MCF 10A (cell line): ENCODE measurements at regions not wholly inside any gene's neighbourhood (a gene's known extent, or its start where the extent isn't known, plus 50 kb on each side); places are given as distances from the start of the nearest gene placed in this dataset.
"Not testable (repeated sequence)": the region's sequence is repeated elsewhere in the genome, so short reads cannot be mapped to it uniquely, and the experiment has no call there.

Experiments
- BruUV-seq: library from RNA; stranded (reverse); fragments of 400-500 nt; replicated peaks from 2 replicates; lab custom pipeline; 2021; lab: Mats Ljungman, UMichigan
- CTCF ChIA-PET: fragments of 300-600 bp; sonication (Branson Sonifier 250); formaldehyde crosslinking; extraction: SDS; loops from one replicate; lab custom pipeline; 2021; ENCODE audit warnings: antibody characterized with exemption, inconsistent platforms; lab: Yijun Ruan, JAX
- POLR2A ChIA-PET: fragments of 300-600, 350-650 bp; sonication (Branson Sonifier 250); formaldehyde crosslinking; extraction: SDS; loops from one replicate; lab custom pipeline; 2020; ENCODE audit warnings: antibody characterized with exemption, inconsistent platforms; lab: Yijun Ruan, JAX
- DNase-seq: peaks from one replicate; pipeline ENCODE4 v3.0.0-alpha.2; 2018; ENCODE audit not compliant: unreplicated experiment
- H3K27ac Mint-ChIP-seq: one replicate; pipeline ENCODE4 v1.8.0; 2022; ENCODE audit warnings: mild to moderate bottlenecking, low read depth, mixed read lengths; ENCODE audit not compliant: unreplicated experiment
- H3K27me3 Mint-ChIP-seq: one replicate; pipeline ENCODE4 v1.8.0; 2022; ENCODE audit warnings: mixed read lengths; ENCODE audit not compliant: insufficient read depth, unreplicated experiment
- H3K36me3 Mint-ChIP-seq: one replicate; pipeline ENCODE4 v1.8.0; 2022; ENCODE audit warnings: mild to moderate bottlenecking, moderate library complexity, mixed read lengths; ENCODE audit not compliant: insufficient read depth, unreplicated experiment
- H3K4me1 Mint-ChIP-seq: one replicate; pipeline ENCODE4 v1.8.0; 2022; ENCODE audit warnings: mixed read lengths; ENCODE audit not compliant: insufficient read depth, unreplicated experiment
- H3K4me3 Mint-ChIP-seq: one replicate; pipeline ENCODE4 v1.8.0; 2022; ENCODE audit warnings: mild to moderate bottlenecking, moderate library complexity, mixed read lengths; ENCODE audit not compliant: unreplicated experiment
- H3K9me3 Mint-ChIP-seq: one replicate; pipeline ENCODE4 v1.8.0; 2022; ENCODE audit warnings: mixed read lengths; ENCODE audit not compliant: unreplicated experiment
- CTCF ChIP-seq: fragments of 200-600 bp; IDR thresholded peaks from one replicate; pipeline ENCODE4 v1.8.0; 2022; ENCODE audit warnings: antibody characterized with exemption, mild to moderate bottlenecking; ENCODE audit not compliant: unreplicated experiment
- intact Hi-C: fragments of 100-400 bp; cut with micrococcal nuclease; formaldehyde crosslinking; loops from 2 replicates; pipeline ENCODE4 v1.14.1; 2022

- DNase-seq = no peak
- peaks cover 4% of the 10 kb centered on the region for H3K36me3 Mint-ChIP-seq
- H3K4me3 Mint-ChIP-seq = no peak overlapping the region
- H3K27ac Mint-ChIP-seq = no peak overlapping the region
- H3K27me3 Mint-ChIP-seq = no peaks in the 10 kb centered on the region
- POLR2A ChIA-PET = interaction anchor here (1.9 kb wide), 1 partner anchor 9 kb away, joined by 6 read pairs; no protein-coding TSS in a partner anchor
- intact Hi-C loops = no loop called here
- H3K9me3 Mint-ChIP-seq = no peaks in the 10 kb centered on the region
- BruUV-seq = no TSS peak
- H3K4me1 Mint-ChIP-seq = peaks cover 37% of the 10 kb centered on the region
- CTCF ChIA-PET = interaction anchor here (1.1 kb wide), 1 partner anchor 68 kb away, joined by 3 read pairs; no protein-coding TSS in a partner anchor
- no peak for TF ChIP-seq CTCF
Observed at GRCh38 chr21:14886001-14886400, 178.8 kb downstream of the NRIP1 start.

GRCh38 chr21:14883351-14883750, 181.4 kb downstream of the NRIP1 start:
- ChIA-PET POLR2A (interaction anchor here (0.6 kb wide), 1 partner anchor 166 kb away, joined by 3 read pairs; no protein-coding TSS in a partner anchor), CTCF (interaction anchor here (0.6 kb wide), 1 partner anchor 144 kb away, joined by 3 read pairs; no protein-coding TSS in a partner anchor)
- BruUV-seq = no TSS peak
- intact Hi-C loops = no loop called here
- peaks cover 4% of the 10 kb centered on the region for H3K36me3 Mint-ChIP-seq
- H3K4me3 Mint-ChIP-seq = no peak overlapping the region
- TF ChIP-seq CTCF = no peak
- peaks cover 20% of the 10 kb centered on the region for H3K4me1 Mint-ChIP-seq
- no peaks in the 10 kb centered on the region for H3K9me3 Mint-ChIP-seq
- H3K27me3 Mint-ChIP-seq = no peaks in the 10 kb centered on the region
- H3K27ac Mint-ChIP-seq = no peak overlapping the region
- DNase-seq = no peak

GRCh38 chr21:14882545-14882944, 182.3 kb downstream of the NRIP1 start:
- H3K4me1 Mint-ChIP-seq = peaks cover 13% of the 10 kb centered on the region
- POLR2A ChIA-PET = interaction anchor here (0.6 kb wide), 2 partner anchors 167 to 630 kb away, joined by 3 read pairs; no protein-coding TSS in a partner anchor
- CTCF ChIA-PET, BruUV-seq, DNase-seq, H3K27ac Mint-ChIP-seq, H3K36me3 Mint-ChIP-seq, H3K27me3 Mint-ChIP-seq, intact Hi-C loops, H3K9me3 Mint-ChIP-seq, H3K4me3 Mint-ChIP-seq: not testable (repeated sequence)

- intact Hi-C loops = no loop called here
Observed at GRCh38 chr21:14881863-14882499, 182.8 kb downstream of the NRIP1 start.

More at GRCh38 chr21:14881863-14882499, 182.8 kb downstream of the NRIP1 start:
- no peak overlapping the region for H3K4me3 Mint-ChIP-seq
- TF ChIP-seq CTCF = no peak
- CTCF ChIA-PET = interaction anchor here (0.6 to 1.2 kb wide), 2 partner anchors 10 to 582 kb away, joined by 3 read pairs; no protein-coding TSS in a partner anchor
- POLR2A ChIA-PET = interaction anchor here (1.0 kb wide), 1 partner anchor 8 kb away, joined by 3 read pairs; no protein-coding TSS in a partner anchor
- no peak overlapping the region for H3K27ac Mint-ChIP-seq
- no peaks in the 10 kb centered on the region for H3K27me3 Mint-ChIP-seq
- no TSS peak for BruUV-seq
- no peaks in the 10 kb centered on the region for H3K9me3 Mint-ChIP-seq
- peaks cover 11% of the 10 kb centered on the region for H3K4me1 Mint-ChIP-seq
- peaks cover 4% of the 10 kb centered on the region for H3K36me3 Mint-ChIP-seq
- DNase-seq = no peak
